ENCODE measurements at regions not wholly inside any gene's neighbourhood (a gene's known extent, or its start where the extent isn't known, plus 50 kb on each side); places are given as distances from the start of the nearest gene placed in this dataset.

- Histone ChIP-seq H3K9ac (ENCODE audit: low read depth in 1 of 2, low read length in 2 of 2) (no peak overlapping the region), H3K27ac (ENCODE audit: low read depth in 1 of 2, low read length in 2 of 2) (no peak overlapping the region), H3K9me3 (ENCODE audit: control insufficient read depth in 4 of 4, low read length in 3 of 4) (peaks cover 0 to 4% (median under 1%) of the 10 kb centered on the region in 4 donors), H3K27me3 (ENCODE audit: control insufficient read depth in 4 of 4, insufficient read depth in 4 of 4, low read length in 3 of 4) (no peaks in the 10 kb centered on the region), H3K36me3 (ENCODE audit: control insufficient read depth in 4 of 4, insufficient read depth in 3 of 4, low read depth in 1 of 4, low read length in 3 of 4) (no peaks in the 10 kb centered on the region), H3K4me3 (ENCODE audit: low read depth in 1 of 3, low read length in 3 of 3) (no peak overlapping the region), H3K4me1 (ENCODE audit: control insufficient read depth in 4 of 4, insufficient read depth in 4 of 4, low read length in 3 of 4) (no peaks in the 10 kb centered on the region)
- no peak for DNase-seq (ENCODE audit: low spot score)
- TF ChIP-seq CTCF (IDR thresholded peaks at IDR 0.05; ENCODE audit: low read depth, low read length, missing input control) (no peak), HNF4A (conservative IDR thresholded peaks at IDR 0.05) (no peak), RXRA (IDR thresholded peaks at IDR 0.05) (no peak), YY1 (IDR thresholded peaks at IDR 0.05) (no peak), EGR1 (IDR thresholded peaks at IDR 0.05; ENCODE audit: low read depth in 2 of 2) (no peak), FOXA2 (IDR thresholded peaks at IDR 0.05) (no peak), JUND (IDR thresholded peaks at IDR 0.05) (no peak), MAX (IDR thresholded peaks at IDR 0.05) (no peak)
- WGBS, result 60% methylated on average over 4 of the region's 4 CpGs
Measured at GRCh38 chr10:10849306-10849705, 168.4 kb upstream of the CELF2 start.

- H3K9me3 ChIP-seq (ENCODE audit: control insufficient read depth in 4 of 4, low read length in 3 of 4), result peaks cover 0 to 4% (median under 1%) of the 10 kb centered on the region in 4 donors
- TF ChIP-seq ATF3 (IDR thresholded peaks at IDR 0.05) (no peak), HNF4G (IDR thresholded peaks at IDR 0.05) (no peak), YY1 (IDR thresholded peaks at IDR 0.05) (no peak), GABPA (IDR thresholded peaks at IDR 0.05 in 1 of 2, conservative IDR thresholded peaks at IDR 0.05 in 1 of 2) (no peak), MAX (IDR thresholded peaks at IDR 0.05) (no peak), RXRA (IDR thresholded peaks at IDR 0.05) (no peak), FOXA2 (IDR thresholded peaks at IDR 0.05) (no peak), REST (IDR thresholded peaks at IDR 0.05) (no peak), TAF1 (conservative IDR thresholded peaks at IDR 0.05) (no peak), EGR1 (IDR thresholded peaks at IDR 0.05; ENCODE audit: low read depth in 2 of 2) (no peak), FOXA1 (IDR thresholded peaks at IDR 0.05) (no peak), SP1 (IDR thresholded peaks at IDR 0.05) (no peak), RAD21 (IDR thresholded peaks at IDR 0.05) (no peak), NR2F2 (IDR thresholded peaks at IDR 0.05) (no peak), HNF4A (conservative IDR thresholded peaks at IDR 0.05) (no peak)
- H3K4me3 ChIP-seq (ENCODE audit: low read depth in 1 of 3, low read length in 3 of 3), result no peak overlapping the region
- no peak overlapping the region for H3K9ac ChIP-seq (ENCODE audit: low read depth in 1 of 2, low read length in 2 of 2)
- no peak for DNase-seq (ENCODE audit: low spot score)
- H3K27me3 ChIP-seq (ENCODE audit: control insufficient read depth in 4 of 4, insufficient read depth in 4 of 4, low read length in 3 of 4), result no peaks in the 10 kb centered on the region
- no peak overlapping the region for H3K27ac ChIP-seq (ENCODE audit: low read depth in 1 of 2, low read length in 2 of 2)
- no peaks in the 10 kb centered on the region for H3K36me3 ChIP-seq (ENCODE audit: control insufficient read depth in 4 of 4, insufficient read depth in 3 of 4, low read depth in 1 of 4, low read length in 3 of 4)
- WGBS, result 76% methylated on average over 3 of the region's 3 CpGs
- H3K4me1 ChIP-seq (ENCODE audit: control insufficient read depth in 4 of 4, insufficient read depth in 4 of 4, low read length in 3 of 4), result no peaks in the 10 kb centered on the region
Measured at GRCh38 chr10:10850214-10850613, 167.5 kb upstream of the CELF2 start.
